Osteocyte (in vitro differentiated cells): ENCODE measurements at regions not wholly inside any gene's neighbourhood (a gene's known extent, or its start where the extent isn't known, plus 50 kb on each side); places are given as distances from the start of the nearest gene placed in this dataset.

Source experiments
- DNase-seq: peaks from one replicate; pipeline ENCODE4 v3.0.0; 2021; ENCODE audit warnings: mixed read lengths; ENCODE audit not compliant: unreplicated experiment; ENCODE audit errors: extremely low spot score
- H3K27ac Mint-ChIP-seq: one replicate; pipeline ENCODE4 v1.8.0; 2021; ENCODE audit warnings: mild to moderate bottlenecking, mixed read lengths; ENCODE audit not compliant: unreplicated experiment
- H3K27me3 Mint-ChIP-seq: one replicate; pipeline ENCODE4 v1.8.0; 2021; ENCODE audit warnings: mixed read lengths; ENCODE audit not compliant: unreplicated experiment
- H3K36me3 Mint-ChIP-seq: one replicate; pipeline ENCODE4 v1.8.0; 2021; ENCODE audit warnings: mixed read lengths; ENCODE audit not compliant: unreplicated experiment
- H3K4me1 Mint-ChIP-seq: one replicate; pipeline ENCODE4 v1.8.0; 2021; ENCODE audit warnings: mixed read lengths; ENCODE audit not compliant: unreplicated experiment
- H3K4me3 Mint-ChIP-seq: one replicate; pipeline ENCODE4 v1.8.0; 2021; ENCODE audit warnings: mild to moderate bottlenecking, moderate library complexity, mixed read lengths; ENCODE audit not compliant: unreplicated experiment
- H3K9me3 Mint-ChIP-seq: one replicate; pipeline ENCODE4 v1.8.0; 2021; ENCODE audit warnings: mixed read lengths; ENCODE audit not compliant: unreplicated experiment
- TF ChIP-seq, protein P1 (sequence below): fragments of 200-600 bp; sonication (generic); IDR thresholded peaks from 2 replicates; pipeline ENCODE4 v1.5.0; 2021; ENCODE audit warnings: antibody characterized with exemption, mild to moderate bottlenecking, moderate library complexity

DNA sequence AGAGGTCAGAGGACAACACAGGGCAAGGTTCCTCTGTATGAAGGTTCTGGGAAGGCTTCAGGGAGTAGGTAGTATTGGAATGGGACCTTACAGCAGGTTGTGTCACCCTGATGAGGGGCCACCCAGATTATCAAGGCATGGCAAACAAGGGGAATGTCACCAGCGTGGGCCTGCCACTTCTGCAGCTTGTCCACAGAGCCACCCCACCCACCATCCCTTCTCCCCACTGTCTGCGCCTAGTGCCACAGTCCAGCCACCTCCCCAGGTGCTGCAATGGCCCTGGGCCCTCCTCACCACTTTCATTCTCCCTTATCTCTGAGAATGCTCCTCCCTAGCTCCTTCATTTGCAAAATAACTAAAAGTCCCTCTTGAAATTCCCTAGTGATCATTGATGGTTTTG lies 170.3 kb downstream of the TTC32 start:
- Mint-ChIP-seq H3K36me3 (no peaks in the 10 kb centered on the region), H3K27ac (no peak overlapping the region), H3K4me3 (no peak overlapping the region), H3K27me3 (peaks cover 4% of the 10 kb centered on the region), H3K4me1 (peaks cover 47% of the 10 kb centered on the region), H3K9me3 (no peaks in the 10 kb centered on the region)
- no peak for DNase-seq
- TF ChIP-seq, protein P1, sequence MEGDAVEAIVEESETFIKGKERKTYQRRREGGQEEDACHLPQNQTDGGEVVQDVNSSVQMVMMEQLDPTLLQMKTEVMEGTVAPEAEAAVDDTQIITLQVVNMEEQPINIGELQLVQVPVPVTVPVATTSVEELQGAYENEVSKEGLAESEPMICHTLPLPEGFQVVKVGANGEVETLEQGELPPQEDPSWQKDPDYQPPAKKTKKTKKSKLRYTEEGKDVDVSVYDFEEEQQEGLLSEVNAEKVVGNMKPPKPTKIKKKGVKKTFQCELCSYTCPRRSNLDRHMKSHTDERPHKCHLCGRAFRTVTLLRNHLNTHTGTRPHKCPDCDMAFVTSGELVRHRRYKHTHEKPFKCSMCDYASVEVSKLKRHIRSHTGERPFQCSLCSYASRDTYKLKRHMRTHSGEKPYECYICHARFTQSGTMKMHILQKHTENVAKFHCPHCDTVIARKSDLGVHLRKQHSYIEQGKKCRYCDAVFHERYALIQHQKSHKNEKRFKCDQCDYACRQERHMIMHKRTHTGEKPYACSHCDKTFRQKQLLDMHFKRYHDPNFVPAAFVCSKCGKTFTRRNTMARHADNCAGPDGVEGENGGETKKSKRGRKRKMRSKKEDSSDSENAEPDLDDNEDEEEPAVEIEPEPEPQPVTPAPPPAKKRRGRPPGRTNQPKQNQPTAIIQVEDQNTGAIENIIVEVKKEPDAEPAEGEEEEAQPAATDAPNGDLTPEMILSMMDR: no peak

DNA sequence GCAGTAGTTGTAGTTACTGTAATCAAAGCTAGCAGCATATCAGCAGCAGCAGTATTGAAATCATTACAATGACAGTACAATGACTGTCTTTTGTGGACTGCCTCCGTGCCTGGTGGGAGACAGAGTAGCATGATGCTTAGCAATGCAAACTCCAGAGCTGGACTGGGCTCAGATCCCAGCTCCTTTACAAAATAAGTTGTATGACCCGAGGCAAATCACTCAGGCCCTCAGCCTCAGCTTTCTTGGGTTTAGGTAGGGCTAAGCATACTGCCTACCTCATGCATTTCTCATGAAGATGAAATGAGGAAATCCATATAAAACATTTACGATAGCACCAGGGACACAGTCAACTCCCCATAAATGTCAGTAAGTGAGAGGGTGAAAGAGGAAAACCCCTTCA lies 170.7 kb downstream of the TTC32 start:
- DNase-seq: no peak
- Mint-ChIP-seq H3K9me3 (no peaks in the 10 kb centered on the region), H3K36me3 (no peaks in the 10 kb centered on the region), H3K27me3 (peaks cover 4% of the 10 kb centered on the region), H3K4me1 (peaks cover 43% of the 10 kb centered on the region), H3K4me3 (no peak overlapping the region), H3K27ac (no peak overlapping the region)
- TF ChIP-seq, protein P1: no peak

DNA sequence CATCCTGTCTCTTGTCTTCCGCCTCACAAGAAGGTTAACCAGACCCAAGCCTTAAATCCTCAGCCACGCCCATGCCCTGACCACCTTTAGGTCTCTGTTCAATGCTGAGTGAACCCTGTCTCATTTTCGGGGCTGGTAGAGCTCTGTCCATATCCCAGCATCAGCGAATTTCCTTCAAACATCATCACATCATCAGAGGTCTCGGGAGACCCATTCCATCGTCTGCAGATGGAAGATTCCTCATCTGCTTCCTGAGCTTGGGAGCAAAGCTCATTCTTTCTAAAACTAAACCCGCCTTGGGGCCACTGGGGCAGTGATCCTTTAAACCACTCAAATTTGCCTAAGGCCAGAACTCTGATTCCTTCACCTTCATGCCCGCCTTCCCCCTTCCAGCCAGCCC lies 173.7 kb downstream of the TTC32 start:
- no peak overlapping the region for H3K4me3 Mint-ChIP-seq

DNA sequence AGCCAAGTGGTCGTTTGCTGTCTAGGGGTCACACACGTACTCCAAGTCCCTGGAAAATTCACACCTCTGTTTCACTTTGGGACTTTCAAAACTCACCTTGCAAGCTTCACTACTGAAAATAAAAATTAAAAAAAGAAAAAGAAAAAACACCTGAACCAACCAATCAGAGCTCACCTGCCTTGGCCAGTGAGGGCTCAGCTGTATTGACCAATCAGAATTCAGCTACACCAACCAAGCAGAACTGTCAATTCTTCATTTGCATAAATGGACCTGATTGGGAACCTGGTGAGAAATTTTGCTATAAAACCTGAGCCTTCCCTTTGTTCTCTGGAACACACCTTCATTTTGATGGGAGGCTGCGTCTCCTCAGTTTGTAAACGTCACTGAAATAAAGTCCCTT lies 176.4 kb downstream of the TTC32 start:
- H3K27ac Mint-ChIP-seq: no peak overlapping the region
- TF ChIP-seq, protein P1: no peak
- peaks cover 27% of the 10 kb centered on the region for H3K4me1 Mint-ChIP-seq
- DNase-seq: no peak
- H3K36me3 Mint-ChIP-seq: no peaks in the 10 kb centered on the region
- H3K4me3 Mint-ChIP-seq: no peak overlapping the region
- H3K27me3 Mint-ChIP-seq: peaks cover 4% of the 10 kb centered on the region
- no peaks in the 10 kb centered on the region for H3K9me3 Mint-ChIP-seq

More for the DNA sequence above, 173.7 kb downstream of the TTC32 start:
- peaks cover 4% of the 10 kb centered on the region for H3K27me3 Mint-ChIP-seq
- TF ChIP-seq, protein P1: no peak
- H3K4me1 Mint-ChIP-seq: peaks cover 27% of the 10 kb centered on the region
- no peak for DNase-seq
- no peak overlapping the region for H3K27ac Mint-ChIP-seq
- no peaks in the 10 kb centered on the region for H3K36me3 Mint-ChIP-seq
- H3K9me3 Mint-ChIP-seq: no peaks in the 10 kb centered on the region

DNA sequence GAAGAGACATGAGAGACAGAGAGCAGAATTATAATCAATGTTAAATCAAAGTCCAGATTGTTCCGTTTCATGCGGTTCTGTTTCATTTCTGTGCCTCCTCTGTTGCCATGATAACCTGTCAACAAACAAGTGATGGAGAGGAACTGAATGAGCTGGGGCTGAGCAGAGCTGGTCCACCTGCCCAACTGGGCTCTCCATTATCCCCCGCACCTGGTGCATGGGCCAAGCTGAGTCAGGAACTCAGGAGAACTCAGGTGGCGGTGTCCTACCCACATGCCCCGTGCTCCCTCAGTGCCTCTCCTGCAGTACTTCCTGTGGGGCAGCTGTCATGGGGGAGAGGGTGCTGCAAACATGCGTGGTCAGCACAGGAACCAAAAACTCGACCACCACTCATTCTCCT lies 178.8 kb downstream of the TTC32 start:
- Mint-ChIP-seq H3K4me3 (no peak overlapping the region), H3K27me3 (peaks cover 4% of the 10 kb centered on the region), H3K4me1 (peaks cover 22% of the 10 kb centered on the region), H3K9me3 (no peaks in the 10 kb centered on the region), H3K27ac (peak overlapping the region; percentile 88), H3K36me3 (no peaks in the 10 kb centered on the region)
- no peak for DNase-seq
- TF ChIP-seq, protein P1: no peak
